ENCODE measurements at regions not wholly inside any gene's neighbourhood (a gene's known extent, or its start where the extent isn't known, plus 50 kb on each side); places are given as distances from the start of the nearest gene placed in this dataset.

- TF ChIP-seq FOXA1 (IDR thresholded peaks at IDR 0.05) (no peak), FOXM1 (IDR thresholded peaks at IDR 0.05; ENCODE audit: borderline replicate concordance) (no peak), ARNT (IDR thresholded peaks at IDR 0.05) (no peak), BHLHE40 (IDR thresholded peaks at IDR 0.05; ENCODE audit: borderline replicate concordance) (no peak), CTBP1 (IDR thresholded peaks at IDR 0.05; ENCODE audit: borderline replicate concordance) (no peak), SP1 (IDR thresholded peaks at IDR 0.05) (no peak), FOXK2 (IDR thresholded peaks at IDR 0.05) (no peak), TARDBP (IDR thresholded peaks at IDR 0.05) (no peak), SUZ12 (IDR thresholded peaks at IDR 0.05) (no peak), ELF4 (IDR thresholded peaks at IDR 0.05) (no peak), NFRKB (IDR thresholded peaks at IDR 0.05) (no peak), L3MBTL2 (conservative IDR thresholded peaks at IDR 0.05) (no peak)
- TF ChIP-seq, protein P1, sequence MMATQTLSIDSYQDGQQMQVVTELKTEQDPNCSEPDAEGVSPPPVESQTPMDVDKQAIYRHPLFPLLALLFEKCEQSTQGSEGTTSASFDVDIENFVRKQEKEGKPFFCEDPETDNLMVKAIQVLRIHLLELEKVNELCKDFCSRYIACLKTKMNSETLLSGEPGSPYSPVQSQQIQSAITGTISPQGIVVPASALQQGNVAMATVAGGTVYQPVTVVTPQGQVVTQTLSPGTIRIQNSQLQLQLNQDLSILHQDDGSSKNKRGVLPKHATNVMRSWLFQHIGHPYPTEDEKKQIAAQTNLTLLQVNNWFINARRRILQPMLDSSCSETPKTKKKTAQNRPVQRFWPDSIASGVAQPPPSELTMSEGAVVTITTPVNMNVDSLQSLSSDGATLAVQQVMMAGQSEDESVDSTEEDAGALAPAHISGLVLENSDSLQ (IDR thresholded peaks at IDR 0.05): no peak
These were observed 56.4 kb upstream of the GLIS3 start for GRCh38 chr9:4356306-4356705.
